ENCODE measurements at regions not wholly inside any gene's neighbourhood (a gene's known extent, or its start where the extent isn't known, plus 50 kb on each side); places are given as distances from the start of the nearest gene placed in this dataset.

DNA sequence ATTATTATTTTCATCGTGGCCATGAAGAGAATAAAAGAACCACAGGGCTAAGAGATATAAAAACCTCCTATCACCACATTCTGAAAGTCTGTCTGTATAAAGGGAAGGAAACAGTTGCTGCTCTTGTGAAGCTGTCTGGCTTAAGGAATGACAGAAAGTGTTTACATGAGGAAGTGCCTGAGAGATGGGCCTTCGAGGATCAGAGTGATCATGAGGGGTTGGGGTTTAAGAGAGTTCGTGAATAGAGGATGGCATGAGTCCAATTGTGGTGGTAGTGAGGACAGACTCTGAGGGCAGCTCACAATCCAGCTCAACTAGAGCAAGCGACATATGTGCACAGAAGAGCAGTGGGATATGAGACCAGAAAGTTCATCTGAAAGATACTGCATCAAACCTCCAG is 65.8 kb upstream of the PIEZO2 start:
- Histone ChIP-seq H3K9me2 (ENCODE audit: low read depth, low read length) (no peaks in the 10 kb centered on the region), H3K9ac (ENCODE audit: low read length) (no peak overlapping the region), H3F3A (ENCODE audit: insufficient read depth, low read length) (no peaks in the 10 kb centered on the region), H3K9me3 (ENCODE audit: low read length) (no peaks in the 10 kb centered on the region), H3K27ac (ENCODE audit: low read depth, low read length, poor library complexity, severe bottlenecking) (no peak overlapping the region), H3K36me3 (ENCODE audit: insufficient read depth, low read length) (no peaks in the 10 kb centered on the region), H3K27me3 (ENCODE audit: insufficient read depth, low read length) (no peaks in the 10 kb centered on the region), H3K4me1 (ENCODE audit: insufficient read depth, low read length, severe bottlenecking) (no peaks in the 10 kb centered on the region), H3K4me2 (ENCODE audit: low read length) (no peak overlapping the region), H4K20me1 (ENCODE audit: insufficient read depth, low read length) (no peaks in the 10 kb centered on the region), H3K4me3 (ENCODE audit: low read depth, low read length, poor library complexity, severe bottlenecking) (no peak overlapping the region), H2AFZ (ENCODE audit: low read length) (no peak overlapping the region), H3K79me2 (ENCODE audit: insufficient read depth, low read length) (no peaks in the 10 kb centered on the region)
- TF ChIP-seq, protein P1, sequence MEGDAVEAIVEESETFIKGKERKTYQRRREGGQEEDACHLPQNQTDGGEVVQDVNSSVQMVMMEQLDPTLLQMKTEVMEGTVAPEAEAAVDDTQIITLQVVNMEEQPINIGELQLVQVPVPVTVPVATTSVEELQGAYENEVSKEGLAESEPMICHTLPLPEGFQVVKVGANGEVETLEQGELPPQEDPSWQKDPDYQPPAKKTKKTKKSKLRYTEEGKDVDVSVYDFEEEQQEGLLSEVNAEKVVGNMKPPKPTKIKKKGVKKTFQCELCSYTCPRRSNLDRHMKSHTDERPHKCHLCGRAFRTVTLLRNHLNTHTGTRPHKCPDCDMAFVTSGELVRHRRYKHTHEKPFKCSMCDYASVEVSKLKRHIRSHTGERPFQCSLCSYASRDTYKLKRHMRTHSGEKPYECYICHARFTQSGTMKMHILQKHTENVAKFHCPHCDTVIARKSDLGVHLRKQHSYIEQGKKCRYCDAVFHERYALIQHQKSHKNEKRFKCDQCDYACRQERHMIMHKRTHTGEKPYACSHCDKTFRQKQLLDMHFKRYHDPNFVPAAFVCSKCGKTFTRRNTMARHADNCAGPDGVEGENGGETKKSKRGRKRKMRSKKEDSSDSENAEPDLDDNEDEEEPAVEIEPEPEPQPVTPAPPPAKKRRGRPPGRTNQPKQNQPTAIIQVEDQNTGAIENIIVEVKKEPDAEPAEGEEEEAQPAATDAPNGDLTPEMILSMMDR (IDR thresholded peaks at IDR 0.05; ENCODE audit: low read length), result no peak
- TF ChIP-seq EZH2 (IDR thresholded peaks at IDR 0.05; ENCODE audit: borderline replicate concordance, low read length), result no peak

DNA sequence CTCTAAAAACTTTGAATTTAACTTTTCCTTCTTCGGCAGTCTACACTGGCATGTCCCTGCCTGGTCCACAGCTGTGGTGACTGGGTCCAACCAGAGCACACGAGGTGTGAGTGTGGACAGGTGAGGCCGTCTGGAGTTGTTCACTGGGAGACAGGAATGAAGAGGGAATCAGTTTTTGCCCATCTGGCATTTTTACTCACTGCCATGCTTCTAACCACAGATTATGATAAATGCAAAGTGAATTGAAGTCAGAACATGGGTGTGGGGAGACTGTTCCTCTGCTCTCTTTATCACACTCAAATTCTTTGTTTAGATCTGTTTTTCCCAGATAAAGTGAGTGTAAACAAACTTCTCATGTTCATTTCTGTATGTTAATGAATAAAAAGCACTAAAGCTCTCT is 54.7 kb upstream of the PIEZO2 start:
- no peaks in the 10 kb centered on the region for H3K36me3 ChIP-seq (ENCODE audit: insufficient read depth, low read length)
- H3K27me3 ChIP-seq (ENCODE audit: insufficient read depth, low read length), result no peaks in the 10 kb centered on the region

DNA sequence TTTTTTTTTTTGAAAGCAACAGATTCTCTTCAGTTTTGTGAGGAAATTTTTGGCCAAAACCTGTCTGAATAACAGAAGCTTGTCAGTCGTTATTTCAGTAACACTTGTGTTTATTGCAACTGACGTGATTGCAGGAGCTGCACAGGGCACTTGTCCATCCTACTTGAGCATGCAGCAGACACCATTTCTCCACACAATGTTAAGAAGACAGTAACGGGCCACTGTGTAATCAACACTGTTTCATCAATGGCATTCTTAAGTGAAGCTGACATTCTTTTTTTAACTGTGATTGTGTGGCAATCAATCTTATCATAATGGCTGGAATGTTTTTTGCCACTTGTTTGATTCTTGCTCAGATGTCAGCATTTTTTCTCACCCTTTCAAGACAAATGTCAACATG is 50.1 kb upstream of the PIEZO2 start:
- TF ChIP-seq, protein P1 (IDR thresholded peaks at IDR 0.05; ENCODE audit: low read length), result no peak
- TF ChIP-seq EZH2 (IDR thresholded peaks at IDR 0.05; ENCODE audit: borderline replicate concordance, low read length), result no peak
- no peaks in the 10 kb centered on the region for H3K9me3 ChIP-seq (ENCODE audit: low read length)
- H2AFZ ChIP-seq (ENCODE audit: low read length), result no peak overlapping the region
- no peaks in the 10 kb centered on the region for H3F3A ChIP-seq (ENCODE audit: insufficient read depth, low read length)
- H3K27me3 ChIP-seq (ENCODE audit: insufficient read depth, low read length), result no peaks in the 10 kb centered on the region
- H3K4me3 ChIP-seq (ENCODE audit: low read depth, low read length, poor library complexity, severe bottlenecking), result no peak overlapping the region
- no peak overlapping the region for H3K9ac ChIP-seq (ENCODE audit: low read length)
- H3K4me1 ChIP-seq (ENCODE audit: insufficient read depth, low read length, severe bottlenecking), result no peaks in the 10 kb centered on the region
- no peak overlapping the region for H3K27ac ChIP-seq (ENCODE audit: low read depth, low read length, poor library complexity, severe bottlenecking)
- H4K20me1 ChIP-seq (ENCODE audit: insufficient read depth, low read length), result no peaks in the 10 kb centered on the region
- no peak overlapping the region for H3K4me2 ChIP-seq (ENCODE audit: low read length)
- H3K9me2 ChIP-seq (ENCODE audit: low read depth, low read length), result no peaks in the 10 kb centered on the region
- H3K36me3 ChIP-seq (ENCODE audit: insufficient read depth, low read length), result no peaks in the 10 kb centered on the region
- H3K79me2 ChIP-seq (ENCODE audit: insufficient read depth, low read length), result no peaks in the 10 kb centered on the region

More for the DNA sequence above, 54.7 kb upstream of the PIEZO2 start:
- H3K79me2 ChIP-seq (ENCODE audit: insufficient read depth, low read length), result no peaks in the 10 kb centered on the region
- no peak overlapping the region for H3K4me3 ChIP-seq (ENCODE audit: low read depth, low read length, poor library complexity, severe bottlenecking)
- no peak overlapping the region for H3K27ac ChIP-seq (ENCODE audit: low read depth, low read length, poor library complexity, severe bottlenecking)
- no peaks in the 10 kb centered on the region for H3K4me1 ChIP-seq (ENCODE audit: insufficient read depth, low read length, severe bottlenecking)
- H4K20me1 ChIP-seq (ENCODE audit: insufficient read depth, low read length), result no peaks in the 10 kb centered on the region
- no peaks in the 10 kb centered on the region for H3K9me3 ChIP-seq (ENCODE audit: low read length)
- H3F3A ChIP-seq (ENCODE audit: insufficient read depth, low read length), result no peaks in the 10 kb centered on the region
- no peak overlapping the region for H3K9ac ChIP-seq (ENCODE audit: low read length)
- no peak for TF ChIP-seq EZH2 (IDR thresholded peaks at IDR 0.05; ENCODE audit: borderline replicate concordance, low read length)
- TF ChIP-seq, protein P1 (IDR thresholded peaks at IDR 0.05; ENCODE audit: low read length), result no peak
- H3K9me2 ChIP-seq (ENCODE audit: low read depth, low read length), result no peaks in the 10 kb centered on the region
- no peak overlapping the region for H2AFZ ChIP-seq (ENCODE audit: low read length)
- H3K4me2 ChIP-seq (ENCODE audit: low read length), result no peak overlapping the region
